ENCODE measurements at regions not wholly inside any gene's neighbourhood (a gene's known extent, or its start where the extent isn't known, plus 50 kb on each side); places are given as distances from the start of the nearest gene placed in this dataset.

GRCh38 chr2:126507425-126507911, 148.5 kb upstream of the GYPC start:
- TF ChIP-seq ZNF274 (IDR thresholded peaks at IDR 0.05; ENCODE audit: low read depth, low read length) (no peak), SUZ12 (IDR thresholded peaks at IDR 0.05; ENCODE audit: extremely low read depth, insufficient read depth, insufficient read length) (no peak), YY1 (IDR thresholded peaks at IDR 0.05; ENCODE audit: insufficient read depth, insufficient read length) (no peak)
